Stimulated activated naive CD4-positive, alpha-beta T cell (primary cell): ENCODE measurements at regions not wholly inside any gene's neighbourhood (a gene's known extent, or its start where the extent isn't known, plus 50 kb on each side); places are given as distances from the start of the nearest gene placed in this dataset.

Experiments
- DNase-seq, 6 experiments: peaks; one replicate each; lab custom pipeline; 2025; lab: John Stamatoyannopoulos, UW

GRCh38 chr10:131490991-131491594, 179.6 kb upstream of the TCERG1L start:
- no peak for DNase-seq

DNA sequence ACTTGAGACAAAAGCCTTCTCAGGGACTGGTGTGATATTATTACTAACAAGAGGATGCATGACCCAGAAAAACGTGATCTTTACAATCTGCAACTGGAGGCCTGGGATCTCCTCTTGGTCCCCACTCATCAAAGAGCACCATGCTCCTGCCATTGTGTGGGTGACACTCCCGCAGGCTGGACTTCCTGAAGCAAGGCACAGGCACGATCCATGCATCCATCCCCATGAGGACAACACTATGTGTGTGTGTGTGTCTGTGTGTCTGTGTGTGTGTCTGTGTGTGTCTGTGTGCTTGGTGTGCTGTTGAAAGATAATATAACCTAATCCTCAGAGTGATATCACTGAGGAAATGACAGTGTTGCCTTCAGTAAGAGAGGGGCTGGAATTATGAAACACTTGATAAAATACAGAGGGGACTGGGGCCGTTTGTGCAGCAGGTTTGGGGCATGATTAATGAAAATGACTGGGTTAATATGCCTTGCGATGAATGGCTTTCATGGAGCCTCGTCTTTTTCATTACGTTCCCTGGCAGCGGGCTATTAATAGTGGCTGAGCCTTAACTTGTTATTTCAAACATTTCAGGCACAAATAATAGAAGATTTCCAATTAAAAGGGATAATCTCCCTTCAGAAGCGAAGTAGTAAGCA, 180.8 kb upstream of the TCERG1L start:
- DNase-seq = no peak

- DNase-seq = no peak
Measured at GRCh38 chr10:131493432-131493831, 181.9 kb upstream of the TCERG1L start.

DNA sequence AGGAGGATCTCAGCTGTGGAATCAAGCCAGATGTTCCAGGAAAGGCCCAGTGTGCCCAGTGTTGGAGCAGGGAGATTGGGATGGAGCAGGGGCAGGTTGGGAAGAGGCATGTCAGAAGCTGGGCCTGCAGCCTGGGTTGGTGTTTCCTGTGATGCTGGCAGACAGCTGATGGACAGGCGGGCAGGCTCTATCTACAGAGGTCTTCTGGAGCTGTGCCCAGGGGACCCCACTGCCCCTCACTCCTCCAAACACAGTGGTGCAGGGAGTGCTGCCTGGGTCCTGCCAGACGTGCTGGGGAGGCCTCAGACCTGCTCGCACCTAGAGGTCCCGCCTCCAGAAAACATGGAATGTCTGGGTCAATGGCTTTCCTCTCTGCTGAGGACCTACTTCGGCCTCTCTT, 182.9 kb upstream of the TCERG1L start:
- no peak for DNase-seq

DNA sequence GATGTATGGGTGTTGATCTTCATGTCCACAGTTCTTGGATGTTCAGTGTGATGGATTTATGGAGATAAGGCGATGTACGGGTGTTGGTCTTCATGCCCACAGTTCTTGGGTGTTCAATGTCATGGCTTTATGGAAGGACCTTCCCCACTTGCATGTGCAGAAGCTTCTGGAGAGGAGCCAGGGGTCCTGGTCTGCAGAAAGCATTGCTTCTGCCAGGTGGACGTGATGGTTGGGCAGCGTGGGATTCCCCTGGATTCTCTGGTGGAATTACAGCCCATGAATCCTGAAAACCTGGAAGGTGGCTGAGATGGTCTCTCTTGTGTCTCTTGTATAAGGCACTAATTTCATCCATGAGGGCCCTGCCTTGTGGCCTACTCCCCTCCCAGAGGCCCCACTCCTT, 183.7 kb upstream of the TCERG1L start:
- no peak for DNase-seq

DNA sequence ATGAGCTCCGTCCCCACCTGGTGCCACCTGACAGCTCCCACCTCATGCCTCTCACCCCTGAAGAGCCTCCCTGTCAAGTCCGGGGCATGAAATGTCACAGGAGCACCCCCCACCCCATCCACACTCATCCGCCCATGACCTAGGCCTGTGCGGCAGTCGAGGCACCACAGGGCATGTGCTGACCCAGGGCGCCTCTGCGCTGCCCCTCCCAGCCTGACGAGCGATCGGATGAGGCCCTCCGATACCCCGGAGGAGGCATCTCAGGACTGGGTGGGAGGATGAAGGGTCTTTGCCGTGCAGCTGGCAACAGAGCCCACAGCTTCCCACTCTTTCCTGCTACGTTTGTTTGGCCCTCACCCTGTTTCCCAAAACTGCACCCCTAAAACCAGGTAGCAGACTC, 184.4 kb upstream of the TCERG1L start:
- no peak for DNase-seq

- no peak for DNase-seq
Measured at GRCh38 chr10:131496351-131497052, 185.0 kb upstream of the TCERG1L start.

GRCh38 chr10:131499566-131499965, 188.0 kb upstream of the TCERG1L start:
- DNase-seq = no peak

DNA sequence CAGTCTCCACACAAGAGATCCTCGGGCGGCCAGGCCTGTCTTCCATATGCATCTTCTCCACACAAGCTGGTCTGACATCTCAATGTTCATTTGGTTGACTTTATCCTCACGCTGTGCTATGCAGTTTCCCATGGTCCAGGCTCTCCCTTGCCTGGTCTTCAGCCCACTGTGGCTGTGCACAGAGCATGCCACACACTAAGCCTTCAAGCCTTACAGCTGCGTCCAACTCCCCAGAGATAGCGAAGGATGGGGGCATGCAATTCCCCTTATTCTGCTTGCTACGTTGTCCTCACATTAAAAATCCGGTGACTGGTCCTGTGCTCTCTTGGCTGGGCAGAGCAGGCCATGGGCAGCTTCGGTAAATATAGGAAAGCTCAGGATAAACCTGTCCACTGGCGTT, 188.7 kb upstream of the TCERG1L start:
- no peak for DNase-seq

DNA sequence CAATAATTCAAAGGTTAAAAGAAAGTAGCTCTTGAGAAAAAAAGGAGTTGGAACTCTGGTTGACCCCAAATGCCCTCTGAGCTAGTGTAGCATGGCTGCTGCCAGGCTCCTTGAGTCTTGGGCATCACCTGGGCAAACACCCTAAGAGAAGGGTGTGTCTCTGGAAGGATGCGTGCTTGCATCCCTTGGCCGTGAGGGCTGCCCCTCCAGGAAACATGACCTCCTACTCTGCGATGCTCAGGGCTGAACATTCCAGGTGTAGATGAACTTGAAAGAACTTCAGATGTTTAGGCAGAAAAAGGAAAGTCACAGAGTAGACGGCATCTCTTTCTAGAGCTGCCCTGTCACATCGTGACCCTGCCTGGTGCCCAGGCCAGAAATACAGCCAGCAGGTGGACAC, 189.4 kb upstream of the TCERG1L start:
- no peak for DNase-seq

DNA sequence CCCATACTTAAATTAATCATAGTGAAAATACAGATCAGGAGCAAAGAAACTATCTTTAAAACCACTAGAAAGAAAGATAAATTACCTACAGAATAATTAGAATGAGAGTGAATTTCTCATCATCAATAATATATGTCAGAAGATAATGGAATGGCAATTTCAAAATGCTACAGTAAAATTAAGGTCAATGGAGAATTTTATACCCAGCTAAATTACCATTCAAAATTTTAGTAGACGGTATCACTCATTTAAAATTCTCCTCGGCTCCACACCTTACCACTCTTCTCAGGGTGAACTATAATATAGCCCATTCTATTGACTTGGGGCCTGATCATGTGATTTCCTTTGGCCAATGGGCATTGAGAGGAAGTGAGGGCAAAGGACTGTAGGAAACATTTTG, 192.5 kb upstream of the TCERG1L start:
- DNase-seq = no peak

DNA sequence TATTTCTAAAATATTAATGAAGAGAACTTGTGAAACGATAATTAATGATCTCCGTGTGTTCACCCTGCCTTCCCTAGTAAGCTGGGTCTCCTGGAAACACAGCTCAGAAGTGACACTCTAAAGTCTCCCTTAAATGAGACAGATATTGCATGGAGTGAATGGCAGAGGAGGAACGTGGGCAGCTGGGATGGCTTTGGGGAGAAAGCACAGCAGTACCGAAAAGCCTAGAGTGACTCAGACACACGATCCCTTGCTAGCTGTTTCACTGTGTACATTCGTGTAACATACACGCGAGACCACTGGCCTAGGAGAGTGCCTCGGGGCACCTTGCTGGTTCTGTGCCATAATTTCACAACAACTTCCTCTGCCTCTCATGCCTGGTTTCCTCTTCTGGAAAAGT, 199.9 kb upstream of the TCERG1L start:
- DNase-seq = no peak

- no peak for DNase-seq
Measured at GRCh38 chr10:131512852-131513251, 201.3 kb upstream of the TCERG1L start.

DNA sequence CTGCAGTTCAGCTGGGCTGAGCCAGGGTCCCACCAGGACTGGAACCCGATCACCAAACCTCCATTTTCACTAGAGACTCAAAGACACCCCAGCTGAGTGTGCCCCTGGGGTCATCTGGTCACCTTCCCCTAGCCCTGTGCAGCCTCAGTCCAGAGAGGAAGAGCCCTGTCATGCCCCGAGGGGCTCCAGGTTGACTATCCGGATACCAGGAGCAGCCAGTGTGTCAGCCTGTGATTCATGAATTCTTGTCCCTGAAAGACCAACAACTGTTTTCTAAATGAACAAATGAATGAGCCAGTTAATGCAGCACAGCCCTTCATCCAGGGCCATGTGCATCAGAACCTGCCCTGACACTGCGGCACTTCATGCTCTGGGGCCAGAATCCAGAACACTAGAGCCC, 201.9 kb upstream of the TCERG1L start:
- no peak for DNase-seq

- no peak for DNase-seq
Measured at GRCh38 chr10:131513901-131514300, 202.4 kb upstream of the TCERG1L start.

GRCh38 chr10:131514454-131514853, 202.9 kb upstream of the TCERG1L start:
- no peak for DNase-seq

DNA sequence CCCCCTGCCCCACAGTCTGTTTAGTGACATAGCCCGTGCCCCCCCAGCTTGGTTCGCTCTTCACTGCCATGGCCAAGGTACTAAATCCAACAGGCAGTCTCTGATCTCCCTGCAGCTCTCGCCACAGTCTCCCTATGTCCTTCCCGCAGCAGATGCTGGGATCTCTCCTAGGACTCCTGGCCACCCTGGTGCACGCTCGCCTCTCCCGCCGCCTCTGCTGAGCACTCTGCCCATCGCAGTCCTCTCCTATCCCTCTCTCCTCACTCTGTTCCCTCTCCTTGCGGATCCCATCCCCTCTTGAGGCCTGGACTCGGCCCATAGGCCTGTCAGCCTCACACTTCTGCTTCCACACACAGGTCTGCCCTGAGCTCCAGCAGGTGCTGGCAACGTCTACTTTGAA, 204.8 kb upstream of the TCERG1L start:
- DNase-seq = no peak

GRCh38 chr10:131517781-131518180, 206.3 kb upstream of the TCERG1L start:
- no peak for DNase-seq

GRCh38 chr10:131519723-131520605, 208.4 kb upstream of the TCERG1L start:
- no peak for DNase-seq

DNA sequence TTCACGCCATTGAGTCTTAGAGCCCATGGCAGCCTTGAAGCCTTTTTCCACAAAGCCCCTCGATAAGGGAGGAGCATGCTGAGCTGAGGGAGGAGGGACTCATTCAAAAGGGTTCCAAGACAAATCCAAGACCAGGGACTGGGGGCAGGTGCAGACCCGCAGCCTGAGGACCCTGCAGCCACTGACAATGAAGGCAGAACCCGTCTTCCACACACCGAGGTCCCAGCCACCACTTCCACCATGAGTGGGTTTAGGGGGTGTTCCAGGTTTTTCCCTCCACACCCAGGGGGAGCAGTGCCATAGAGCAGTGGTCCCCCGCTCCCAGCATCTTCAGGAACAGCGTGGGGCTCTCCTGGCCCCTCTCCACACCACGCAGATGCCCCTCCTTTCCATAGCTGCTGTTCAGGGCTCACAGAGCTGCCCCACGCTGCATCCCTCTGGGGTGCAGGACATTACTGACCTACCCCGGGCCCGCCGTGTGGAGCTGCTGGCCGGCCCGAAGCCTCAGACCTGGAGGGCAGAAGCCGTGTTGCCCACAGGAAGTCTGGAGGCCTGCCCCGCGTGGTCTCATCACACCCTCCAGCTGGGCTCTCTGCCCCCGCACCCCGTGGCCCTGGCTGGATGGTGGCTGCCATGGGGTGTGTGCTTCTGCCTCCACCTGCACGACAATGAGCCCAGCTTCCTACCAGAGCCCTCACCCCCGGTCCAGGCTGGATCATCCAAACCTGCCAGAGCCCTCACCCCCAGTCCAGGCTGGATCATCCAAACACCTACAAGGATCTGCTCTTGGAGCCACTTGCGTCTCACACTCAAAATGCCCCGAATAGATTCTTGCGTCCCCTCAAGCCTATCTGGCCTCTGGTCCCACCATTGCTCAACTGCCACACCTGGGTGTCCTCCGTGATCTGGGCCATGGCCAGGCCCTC, 220.0 kb upstream of the TCERG1L start:
- DNase-seq = no peak

- DNase-seq = no peak
Measured at GRCh38 chr10:131532291-131532690, 220.8 kb upstream of the TCERG1L start.
